Adrenal gland (tissue), 5 donors: ENCODE measurements at regions not wholly inside any gene's neighbourhood (a gene's known extent, or its start where the extent isn't known, plus 50 kb on each side); places are given as distances from the start of the nearest gene placed in this dataset.

Source experiments
- POLR2A ChIP-seq, 2 donors: fragments of 450-650 bp; IDR thresholded peaks; one replicate each; pipeline ENCODE4 v1.6.1; 2017; ENCODE audit warnings: antibody characterized with exemption in 2 of 2, mild to moderate bottlenecking in 2 of 2, moderate library complexity in 1 of 2
- TF ChIP-seq, protein P1 (sequence below), 6 experiments: fragments of 450-650 bp in 4 of 6; fragments of 200-600 bp in 2 of 6; sonication (generic) in 1 of 6; IDR thresholded peaks; 1 replicate in 5 of 6; 2 replicates in 1 of 6; pipeline versions ENCODE4 v1.5.1 to v1.8.0; 2016 to 2021; ENCODE audit warnings: antibody characterized with exemption in 6 of 6, mild to moderate bottlenecking in 2 of 6, moderate library complexity in 1 of 6
- donor health status: DM: no; HTN: no; CAD: no.

DNA sequence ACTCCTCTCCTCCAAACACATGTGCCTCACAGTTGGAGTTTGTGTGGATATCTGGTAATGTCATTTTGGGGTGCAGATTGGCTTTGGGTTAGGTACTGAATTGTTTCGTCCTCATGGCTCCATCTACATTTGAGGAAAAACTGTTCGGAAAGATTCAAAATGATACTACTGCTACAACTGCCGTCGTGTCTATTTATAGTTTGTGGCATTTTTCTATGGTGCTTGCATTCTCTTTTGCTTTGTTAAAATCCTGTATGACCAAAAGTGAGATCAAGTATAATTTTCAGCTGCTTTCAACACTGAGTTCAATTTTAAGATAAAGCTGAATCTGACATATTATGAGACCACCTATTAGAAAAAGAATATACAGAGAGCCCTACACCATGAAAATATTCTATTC lies 176.3 kb upstream of the DSEL start:
- TF ChIP-seq, protein P1, sequence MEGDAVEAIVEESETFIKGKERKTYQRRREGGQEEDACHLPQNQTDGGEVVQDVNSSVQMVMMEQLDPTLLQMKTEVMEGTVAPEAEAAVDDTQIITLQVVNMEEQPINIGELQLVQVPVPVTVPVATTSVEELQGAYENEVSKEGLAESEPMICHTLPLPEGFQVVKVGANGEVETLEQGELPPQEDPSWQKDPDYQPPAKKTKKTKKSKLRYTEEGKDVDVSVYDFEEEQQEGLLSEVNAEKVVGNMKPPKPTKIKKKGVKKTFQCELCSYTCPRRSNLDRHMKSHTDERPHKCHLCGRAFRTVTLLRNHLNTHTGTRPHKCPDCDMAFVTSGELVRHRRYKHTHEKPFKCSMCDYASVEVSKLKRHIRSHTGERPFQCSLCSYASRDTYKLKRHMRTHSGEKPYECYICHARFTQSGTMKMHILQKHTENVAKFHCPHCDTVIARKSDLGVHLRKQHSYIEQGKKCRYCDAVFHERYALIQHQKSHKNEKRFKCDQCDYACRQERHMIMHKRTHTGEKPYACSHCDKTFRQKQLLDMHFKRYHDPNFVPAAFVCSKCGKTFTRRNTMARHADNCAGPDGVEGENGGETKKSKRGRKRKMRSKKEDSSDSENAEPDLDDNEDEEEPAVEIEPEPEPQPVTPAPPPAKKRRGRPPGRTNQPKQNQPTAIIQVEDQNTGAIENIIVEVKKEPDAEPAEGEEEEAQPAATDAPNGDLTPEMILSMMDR (IDR thresholded peaks at IDR 0.05), result no peak
- TF ChIP-seq POLR2A (IDR thresholded peaks at IDR 0.05), result no peak
